ENCODE measurements at regions not wholly inside any gene's neighbourhood (a gene's known extent, or its start where the extent isn't known, plus 50 kb on each side); places are given as distances from the start of the nearest gene placed in this dataset.
"Not testable (repeated sequence)": the region's sequence is repeated elsewhere in the genome, so short reads cannot be mapped to it uniquely, and the experiment has no call there.

GRCh38 chr5:103908336-103909080 lies 345.9 kb upstream of the NUDT12 start:
- no peak for DNase-seq (ENCODE audit: low spot score)

GRCh38 chr5:103907001-103907400 lies 344.4 kb upstream of the NUDT12 start:
- DNase-seq (ENCODE audit: low spot score): no peak

DNA sequence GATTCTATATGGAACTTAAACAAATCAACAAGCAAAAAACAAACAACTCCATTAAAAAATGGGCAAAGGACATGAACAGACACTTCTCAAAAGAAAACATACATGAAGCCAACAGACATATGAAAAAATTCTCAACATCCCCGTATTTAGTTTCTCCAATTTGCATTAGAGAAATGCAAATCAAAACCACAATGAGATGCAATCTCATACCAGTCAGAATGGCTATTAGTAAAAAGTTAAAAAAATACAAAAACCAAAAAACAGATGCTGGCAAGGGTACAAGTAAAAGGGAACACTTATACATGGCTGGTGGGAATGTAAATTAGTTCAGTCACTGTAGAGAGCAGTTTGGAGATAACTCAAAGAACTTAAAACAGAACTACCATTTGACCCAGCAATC lies 342.1 kb upstream of the NUDT12 start:
- no peak for DNase-seq (ENCODE audit: low spot score)

DNA sequence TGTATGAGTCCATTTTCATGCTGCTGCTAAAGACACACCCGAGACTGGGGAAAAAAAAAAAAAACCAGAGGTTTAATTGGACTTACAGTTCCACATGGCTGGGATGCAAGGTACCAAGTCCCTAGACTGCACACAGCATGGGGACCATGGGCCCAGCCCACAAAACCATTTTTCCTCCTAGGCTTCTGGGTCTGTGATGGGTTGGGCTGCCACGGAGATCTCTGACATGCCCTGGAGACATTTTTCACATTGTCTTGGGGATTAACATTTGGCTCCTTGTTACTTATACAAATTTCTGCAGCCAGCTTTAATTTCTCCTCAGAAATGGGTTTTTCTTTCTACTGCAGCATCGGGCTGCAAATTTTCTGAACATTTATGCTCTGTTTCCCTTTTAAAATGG lies 340.3 kb upstream of the NUDT12 start:
- no peak for DNase-seq (ENCODE audit: low spot score)

- no peak for DNase-seq (ENCODE audit: low spot score)
These were observed 339.3 kb upstream of the NUDT12 start for GRCh38 chr5:103901885-103902284.

GRCh38 chr5:103896593-103896992 lies 334.0 kb upstream of the NUDT12 start:
- no peak for DNase-seq (ENCODE audit: low spot score)

- DNase-seq (ENCODE audit: low spot score): no peak
These were observed 333.1 kb upstream of the NUDT12 start for GRCh38 chr5:103895738-103896137.

- no peak for DNase-seq (ENCODE audit: low spot score)
These were observed 332.3 kb upstream of the NUDT12 start for GRCh38 chr5:103894882-103895281.

GRCh38 chr5:103891151-103891550 lies 328.6 kb upstream of the NUDT12 start:
- DNase-seq (ENCODE audit: low spot score): no peak

GRCh38 chr5:103890313-103890712 lies 327.7 kb upstream of the NUDT12 start:
- DNase-seq (ENCODE audit: low spot score): no peak

GRCh38 chr5:103889500-103890209 lies 327.1 kb upstream of the NUDT12 start:
- no peak for DNase-seq (ENCODE audit: low spot score)

DNA sequence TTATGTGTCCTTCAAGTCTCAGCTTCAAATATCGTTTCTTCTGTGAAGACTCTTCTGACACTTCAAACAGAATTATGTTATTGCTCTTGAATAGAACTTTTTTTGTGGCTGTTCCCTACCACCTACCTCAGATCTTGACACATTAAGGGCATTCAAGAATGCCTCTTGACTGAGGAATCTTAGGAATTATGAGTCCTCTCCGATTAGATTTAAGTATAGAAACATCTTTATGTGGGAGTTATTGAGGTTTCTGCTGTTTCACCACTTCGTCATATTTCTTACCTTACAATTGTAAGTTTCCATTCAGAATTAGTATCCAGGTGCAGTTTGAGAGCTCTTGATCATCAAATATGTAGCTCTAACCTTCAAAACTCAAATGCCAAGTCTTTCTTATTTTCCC lies 324.2 kb upstream of the NUDT12 start:
- DNase-seq (ENCODE audit: low spot score): no peak

DNA sequence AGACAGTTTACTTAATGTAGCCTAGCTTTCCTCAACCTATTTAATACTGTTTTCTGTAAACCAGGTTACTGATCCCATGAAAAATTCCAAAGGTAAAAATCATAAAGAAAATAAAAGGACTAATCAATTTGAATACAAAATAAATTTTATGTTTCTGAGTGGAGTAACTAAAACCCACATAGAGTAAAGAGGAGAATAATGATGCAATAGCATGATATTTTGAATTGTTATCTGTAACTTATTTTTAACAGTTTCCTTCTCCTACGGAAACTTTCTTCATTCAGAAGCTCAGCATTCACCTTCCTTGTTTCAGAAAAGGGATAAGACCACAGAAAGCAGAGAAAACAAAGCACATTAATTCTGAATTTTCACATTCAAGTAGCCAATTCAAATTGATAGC lies 320.6 kb upstream of the NUDT12 start:
- DNase-seq (ENCODE audit: low spot score): no peak

GRCh38 chr5:103881560-103881959 lies 319.0 kb upstream of the NUDT12 start:
- DNase-seq (ENCODE audit: low spot score): no peak

DNA sequence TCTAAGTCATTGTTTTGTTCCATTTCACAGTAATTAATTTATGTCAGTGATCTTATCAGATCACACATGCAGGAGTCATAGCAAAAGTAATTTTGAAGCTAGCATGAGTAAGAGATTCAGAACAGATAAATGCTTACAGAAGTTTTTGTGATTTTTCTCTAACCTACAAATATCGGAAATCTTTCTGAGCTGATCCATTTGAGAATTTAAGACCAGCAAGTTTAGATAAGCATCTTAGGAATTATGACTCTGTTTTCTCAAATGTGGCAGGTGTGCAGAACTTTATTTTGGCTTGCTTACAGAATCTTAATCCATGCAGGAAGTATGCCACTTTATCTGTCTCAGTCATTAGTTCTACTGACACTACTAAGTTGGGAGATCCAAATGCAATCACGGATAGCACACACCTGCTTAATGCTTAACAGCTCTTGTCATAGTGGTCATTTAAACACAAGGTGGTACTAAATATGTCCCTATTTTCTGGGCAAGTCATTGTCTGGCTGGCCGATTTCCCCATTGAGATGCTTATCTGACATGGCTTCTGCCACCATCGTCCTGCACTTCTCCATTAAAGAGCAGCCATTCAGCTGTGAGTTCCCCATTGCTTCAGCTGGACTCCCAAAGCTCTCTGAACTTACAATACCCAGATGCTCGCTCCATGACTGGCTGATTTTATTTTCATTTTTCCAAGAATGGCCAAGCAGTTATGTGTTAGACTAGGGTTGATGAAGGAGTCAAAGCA lies 305.4 kb upstream of the NUDT12 start:
- no peak for DNase-seq (ENCODE audit: low spot score)

DNA sequence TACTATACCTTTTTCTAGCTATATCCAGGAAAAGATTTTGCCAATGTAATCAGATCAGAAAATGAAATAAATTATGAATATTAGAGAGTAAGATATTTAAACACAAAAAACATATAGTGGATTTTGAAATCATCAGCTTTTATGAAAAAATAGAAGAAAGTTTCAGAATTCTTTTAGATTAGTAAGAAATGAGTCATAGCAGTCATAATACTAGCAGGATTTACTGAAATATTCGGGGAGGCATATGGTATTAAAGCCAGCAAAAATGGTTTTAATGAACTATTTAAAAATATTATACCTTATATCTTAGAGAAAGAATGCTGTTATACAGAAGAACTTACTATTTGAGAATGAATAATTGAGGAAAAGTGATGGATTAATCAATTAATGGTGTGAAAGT lies 303.6 kb upstream of the NUDT12 start:
- DNase-seq (ENCODE audit: low spot score): no peak

- DNase-seq (ENCODE audit: low spot score): no peak
These were observed 299.8 kb upstream of the NUDT12 start for GRCh38 chr5:103862398-103862797.

DNA sequence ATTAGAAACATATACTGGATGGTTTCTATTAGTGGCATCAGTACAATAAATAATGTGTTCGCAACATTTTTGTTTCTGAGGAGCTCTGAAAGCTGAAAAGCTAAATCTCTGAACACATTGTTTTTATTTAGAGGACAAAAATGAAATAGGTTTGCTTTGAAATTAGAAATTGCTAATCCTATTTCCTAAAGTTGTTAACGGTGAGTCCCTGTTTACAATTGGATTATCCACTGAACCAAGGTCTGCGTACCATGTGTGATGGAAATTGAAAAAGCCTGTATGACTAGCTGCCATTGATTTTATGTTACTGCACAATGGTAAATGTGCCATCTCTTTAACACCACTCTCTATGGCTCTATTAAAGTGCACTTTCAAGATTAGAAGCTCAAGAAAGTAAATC lies 297.7 kb upstream of the NUDT12 start:
- DNase-seq (ENCODE audit: low spot score): no peak

GRCh38 chr5:103858367-103858766 lies 295.8 kb upstream of the NUDT12 start:
- DNase-seq (ENCODE audit: low spot score): not testable (repeated sequence)

DNA sequence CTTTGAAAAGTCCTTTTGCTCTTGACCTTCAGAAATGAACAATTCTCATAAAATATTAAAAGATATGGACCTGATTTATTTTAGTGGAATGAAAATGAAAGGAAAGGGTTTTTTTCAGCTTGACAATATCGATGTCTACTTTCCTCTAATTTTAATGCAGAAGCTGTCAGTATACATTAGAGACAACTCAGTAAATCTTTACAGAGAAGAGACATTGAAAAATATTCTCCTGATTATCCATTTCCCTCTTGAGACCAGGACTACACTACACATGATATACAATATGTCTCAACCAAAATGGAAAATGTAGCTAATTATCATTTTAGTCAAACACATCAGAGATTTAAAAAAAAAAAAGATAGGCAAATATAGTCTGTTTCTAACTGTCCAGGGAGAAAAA lies 288.5 kb upstream of the NUDT12 start:
- no peak for DNase-seq (ENCODE audit: low spot score)

GRCh38 chr5:103849934-103850333 lies 287.3 kb upstream of the NUDT12 start:
- no peak for DNase-seq (ENCODE audit: low spot score)

DNA sequence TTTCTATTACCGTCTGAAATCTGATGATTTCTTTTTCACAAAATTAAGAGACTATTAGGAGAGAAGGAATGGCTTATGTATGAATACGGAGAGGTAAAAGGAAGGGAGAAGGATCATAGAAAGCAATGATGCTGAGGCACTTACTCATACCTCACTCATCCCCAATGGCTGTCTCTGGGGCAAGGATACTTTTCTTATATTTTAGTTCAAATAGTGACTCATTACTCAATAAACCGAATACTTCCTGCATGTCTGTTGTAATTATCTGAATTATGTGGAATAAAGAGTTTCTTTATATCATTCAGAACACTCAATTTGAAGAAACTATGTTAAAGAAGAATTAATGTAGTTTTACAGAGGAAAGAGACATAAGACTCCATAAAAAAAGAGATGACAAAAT lies 284.5 kb upstream of the NUDT12 start:
- no peak for DNase-seq (ENCODE audit: low spot score)

DNA sequence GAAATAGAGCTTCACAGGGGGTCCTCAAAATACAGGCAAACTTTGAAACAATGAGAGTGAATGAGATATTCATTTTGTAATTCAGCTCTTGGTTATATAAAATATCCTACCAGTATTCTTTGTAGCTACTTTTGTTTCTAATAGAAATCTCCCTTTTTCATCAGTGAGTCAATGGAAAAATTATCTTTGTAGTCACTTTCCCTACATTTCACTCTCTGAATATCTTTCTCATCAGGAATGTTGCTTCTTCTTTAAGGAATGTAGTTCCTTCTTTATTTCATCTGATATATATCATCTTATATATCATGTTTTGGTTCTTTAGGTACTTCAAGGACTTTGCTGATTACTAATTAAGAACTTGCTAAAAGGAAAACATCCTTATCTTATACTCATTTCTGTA lies 280.3 kb upstream of the NUDT12 start:
- DNase-seq (ENCODE audit: low spot score): no peak
